GM18870 (cell line): ENCODE measurements at regions not wholly inside any gene's neighbourhood (a gene's known extent, or its start where the extent isn't known, plus 50 kb on each side); places are given as distances from the start of the nearest gene placed in this dataset.

Source experiments
- ATAC-seq: cut with Tn5 transposase; IDR thresholded peaks from one replicate; pipeline ENCODE4 v1.9.1; 2021; ENCODE audit warnings: moderate library complexity; ENCODE audit not compliant: unreplicated experiment

- ATAC-seq: no peak
Observed at GRCh38 chr1:79617777-79618176, 611.2 kb upstream of the ADGRL4 start.

GRCh38 chr1:79614762-79615161 lies 608.2 kb upstream of the ADGRL4 start:
- no peak for ATAC-seq

- ATAC-seq: no peak
Observed at GRCh38 chr1:79614106-79614505, 607.6 kb upstream of the ADGRL4 start.

- no peak for ATAC-seq
Observed at GRCh38 chr1:79613046-79613445, 606.5 kb upstream of the ADGRL4 start.

- ATAC-seq: no peak
Observed at GRCh38 chr1:79604490-79605198, 598.1 kb upstream of the ADGRL4 start.

- no peak for ATAC-seq
Observed at GRCh38 chr1:79603843-79604242, 597.3 kb upstream of the ADGRL4 start.

- ATAC-seq: no peak
Observed at GRCh38 chr1:79599257-79599656, 592.7 kb upstream of the ADGRL4 start.

- ATAC-seq: no peak
Observed at GRCh38 chr1:79595931-79596330, 589.4 kb upstream of the ADGRL4 start.

GRCh38 chr1:79594121-79594698 lies 587.7 kb upstream of the ADGRL4 start:
- no peak for ATAC-seq

- no peak for ATAC-seq
Observed at GRCh38 chr1:79592707-79593106, 586.2 kb upstream of the ADGRL4 start.

GRCh38 chr1:79588719-79589118 lies 582.2 kb upstream of the ADGRL4 start:
- ATAC-seq: no peak

- no peak for ATAC-seq
Observed at GRCh38 chr1:79587229-79587628, 580.7 kb upstream of the ADGRL4 start.

- no peak for ATAC-seq
Observed at GRCh38 chr1:79585801-79586200, 579.3 kb upstream of the ADGRL4 start.

- no peak for ATAC-seq
Observed at GRCh38 chr1:79575424-79575823, 568.9 kb upstream of the ADGRL4 start.

- ATAC-seq: no peak
Observed at GRCh38 chr1:79568411-79568810, 561.9 kb upstream of the ADGRL4 start.

- ATAC-seq: no peak
Observed at GRCh38 chr1:79561521-79561978, 555.0 kb upstream of the ADGRL4 start.

- no peak for ATAC-seq
Observed at GRCh38 chr1:79556189-79556588, 549.7 kb upstream of the ADGRL4 start.

GRCh38 chr1:79554688-79555087 lies 548.2 kb upstream of the ADGRL4 start:
- ATAC-seq: no peak

- ATAC-seq: no peak
Observed at GRCh38 chr1:79551321-79551720, 544.8 kb upstream of the ADGRL4 start.

GRCh38 chr1:79550402-79550801 lies 543.9 kb upstream of the ADGRL4 start:
- ATAC-seq: no peak

- no peak for ATAC-seq
Observed at GRCh38 chr1:79549201-79549600, 542.7 kb upstream of the ADGRL4 start.

- no peak for ATAC-seq
Observed at GRCh38 chr1:79547514-79547913, 541.0 kb upstream of the ADGRL4 start.

- ATAC-seq: no peak
Observed at GRCh38 chr1:79543394-79543793, 536.9 kb upstream of the ADGRL4 start.
